CD1c-positive myeloid dendritic cell (primary cell): ENCODE measurements at regions not wholly inside any gene's neighbourhood (a gene's known extent, or its start where the extent isn't known, plus 50 kb on each side); places are given as distances from the start of the nearest gene placed in this dataset.
A peak's percentile ranks its signal among the peaks of the same experiment; 100 is the strongest.

Source experiments
- DNase-seq: peaks from one replicate; pipeline ENCODE4 v3.0.0-alpha.2; 2016; ENCODE audit errors: extremely low spot score

DNA sequence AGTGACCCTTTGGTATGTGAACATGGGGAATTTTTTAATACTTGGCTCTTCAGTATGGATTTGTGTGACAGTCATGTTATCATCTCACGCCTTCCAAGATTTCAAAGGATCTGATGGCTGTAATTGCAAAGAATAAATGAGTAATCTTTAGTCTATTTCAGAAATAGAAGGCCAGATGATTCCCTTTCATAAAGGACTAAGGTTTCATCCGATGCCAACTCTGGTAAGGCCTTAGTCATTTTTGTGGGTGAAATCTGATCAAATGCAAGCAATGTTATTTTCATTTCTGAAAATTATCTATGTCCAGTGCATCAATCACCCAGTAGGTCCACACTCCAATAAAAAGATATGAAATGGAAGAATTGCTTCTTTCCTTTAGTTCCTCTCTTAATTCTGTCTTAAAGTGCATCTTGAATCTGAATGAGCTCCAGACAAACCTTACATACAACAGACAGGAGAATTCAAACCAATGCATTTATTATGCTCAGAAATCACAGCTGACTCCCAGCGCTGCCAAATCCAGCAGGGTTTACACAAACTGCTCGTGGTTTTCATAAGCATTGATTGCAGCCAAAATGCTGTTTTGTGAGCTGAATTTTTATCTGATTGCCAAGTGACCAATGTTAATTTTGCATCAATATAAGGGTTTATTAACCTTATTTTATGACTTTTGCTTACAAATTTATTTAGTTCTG is 565.2 kb upstream of the MARCKS start:
- DNase-seq: no peak

DNA sequence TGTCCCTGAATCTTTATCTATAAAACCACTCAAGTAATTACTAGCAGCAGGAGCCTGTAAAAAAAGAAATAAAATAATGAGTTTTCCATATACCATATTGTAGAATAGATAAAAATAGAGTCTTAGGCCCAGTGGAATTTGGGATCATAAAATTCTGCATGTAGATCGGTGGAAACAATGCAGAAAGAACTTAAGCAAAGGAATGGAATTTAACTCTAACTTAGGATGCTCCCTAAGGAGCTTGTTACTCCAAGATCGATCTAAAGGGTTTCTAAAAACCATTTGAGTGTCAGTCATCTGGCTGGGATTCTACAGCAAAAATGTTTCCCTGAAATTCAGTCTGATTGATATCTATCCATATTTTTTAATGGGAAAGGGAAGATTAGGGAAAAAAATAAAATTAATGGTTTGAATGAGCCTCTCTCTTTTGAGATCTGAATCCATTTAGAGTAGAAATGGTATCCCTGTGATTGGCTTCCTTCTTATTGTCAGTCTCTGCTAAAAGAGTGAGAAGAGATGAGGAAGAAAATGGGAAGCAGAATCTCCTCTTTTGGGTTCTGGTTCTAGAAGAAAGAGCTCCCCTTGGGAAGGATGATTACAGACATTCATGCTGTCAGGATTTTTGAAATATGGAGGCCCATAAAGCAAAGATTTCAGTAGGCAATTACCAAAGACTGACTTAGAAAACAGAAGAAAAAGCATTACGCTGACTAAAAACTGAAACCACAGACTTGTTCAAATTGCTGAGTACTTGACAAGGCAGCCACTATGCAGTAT is 564.3 kb upstream of the MARCKS start:
- no peak for DNase-seq

DNA sequence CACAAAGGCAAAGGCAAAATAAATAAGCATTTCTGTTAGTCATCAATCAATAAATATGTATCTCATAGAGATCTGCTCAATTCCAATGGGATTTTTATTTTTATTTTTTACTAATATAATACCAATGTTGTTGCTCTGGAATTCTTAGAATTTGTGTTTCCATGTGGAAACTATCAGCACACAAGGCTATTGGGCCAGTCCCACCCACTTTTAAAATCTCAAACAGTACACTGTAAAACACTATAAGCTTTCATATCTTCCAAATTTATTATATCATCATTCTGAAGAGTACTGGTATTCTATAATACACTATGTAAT is 563.8 kb upstream of the MARCKS start:
- no peak for DNase-seq

DNA sequence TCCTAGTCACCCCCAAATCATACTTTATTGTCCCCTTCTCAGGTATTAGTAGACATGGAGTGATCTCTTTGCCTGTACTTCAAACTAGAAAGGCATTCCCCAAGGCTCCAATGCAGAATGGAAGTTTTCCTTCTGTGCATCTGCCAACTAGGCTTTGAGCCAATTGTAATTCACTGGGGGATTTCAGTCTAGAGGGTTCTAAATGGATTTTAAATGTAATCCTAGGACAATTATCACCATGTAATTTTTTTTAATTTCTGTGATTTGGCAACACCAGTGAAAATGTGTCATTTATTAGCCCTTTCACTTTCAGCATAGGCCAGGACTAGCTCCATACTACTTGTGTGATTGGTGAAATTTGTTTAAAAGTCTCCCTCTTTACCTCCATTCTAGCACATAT is 557.6 kb upstream of the MARCKS start:
- no peak for DNase-seq

DNA sequence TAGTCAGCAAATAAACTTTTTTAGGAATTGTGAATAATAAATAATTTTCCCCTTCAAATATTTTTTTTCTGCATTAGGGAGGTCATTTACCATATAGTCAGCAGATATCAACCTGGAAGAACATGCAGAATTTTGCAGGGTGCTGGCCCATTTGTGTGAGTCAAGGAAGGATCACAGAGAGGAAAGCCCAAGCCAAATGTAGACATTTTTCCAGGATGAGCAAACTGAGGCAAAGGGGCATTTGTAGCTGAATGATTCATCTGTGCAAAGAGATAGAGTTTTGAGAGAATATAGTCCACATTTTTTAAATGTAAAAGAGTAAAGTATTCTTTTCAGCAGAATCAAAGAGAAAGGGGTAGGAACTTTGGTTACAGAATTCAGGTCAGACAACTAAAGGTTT is 555.5 kb upstream of the MARCKS start:
- DNase-seq: no peak

DNA sequence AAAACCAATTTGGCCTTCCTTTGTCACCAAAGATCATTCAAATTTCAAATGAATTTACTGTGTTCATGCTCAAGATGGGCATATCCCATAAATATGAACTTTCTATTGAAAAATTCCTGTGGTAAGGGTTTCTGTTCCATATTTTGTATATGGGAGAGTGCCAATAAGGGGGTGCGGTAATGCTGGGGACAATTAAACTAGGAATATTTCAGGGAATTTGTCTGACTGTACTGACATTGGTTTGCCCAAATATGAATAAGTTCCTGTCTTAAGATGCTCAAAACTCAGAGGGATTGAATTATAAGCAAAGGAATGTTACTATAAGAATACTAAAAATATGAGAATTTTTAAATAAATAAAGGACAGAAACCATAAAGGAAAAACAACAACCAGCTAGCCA is 553.0 kb upstream of the MARCKS start:
- no peak for DNase-seq

DNA sequence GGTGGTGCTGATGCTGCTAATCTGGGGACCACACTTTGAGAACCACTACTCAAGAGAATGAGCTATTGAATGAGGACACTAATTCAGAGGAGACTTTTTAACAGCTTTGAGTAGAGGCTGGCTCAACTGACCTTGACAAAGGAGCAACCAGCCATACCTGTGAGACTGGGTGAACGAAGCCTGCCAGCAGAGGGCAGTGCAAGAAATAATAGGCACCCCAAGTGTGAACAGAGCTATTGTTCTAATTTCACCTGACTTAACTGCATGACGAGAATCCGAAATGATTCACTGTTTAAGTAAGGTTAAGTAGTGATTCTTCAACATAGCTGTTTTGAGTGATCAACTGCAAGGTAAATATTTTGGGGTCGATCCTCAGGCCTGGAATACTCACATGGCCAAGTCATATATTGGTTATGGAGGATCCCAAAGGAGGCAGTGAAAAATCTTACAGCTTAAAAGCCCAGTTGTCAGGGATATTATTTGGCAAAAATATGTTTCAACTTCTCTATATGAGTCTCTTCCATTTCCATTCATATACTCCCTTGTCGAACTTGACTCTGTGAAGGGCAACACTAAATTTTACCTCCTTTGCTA is 550.5 kb upstream of the MARCKS start:
- peak; percentile 59 for DNase-seq

DNA sequence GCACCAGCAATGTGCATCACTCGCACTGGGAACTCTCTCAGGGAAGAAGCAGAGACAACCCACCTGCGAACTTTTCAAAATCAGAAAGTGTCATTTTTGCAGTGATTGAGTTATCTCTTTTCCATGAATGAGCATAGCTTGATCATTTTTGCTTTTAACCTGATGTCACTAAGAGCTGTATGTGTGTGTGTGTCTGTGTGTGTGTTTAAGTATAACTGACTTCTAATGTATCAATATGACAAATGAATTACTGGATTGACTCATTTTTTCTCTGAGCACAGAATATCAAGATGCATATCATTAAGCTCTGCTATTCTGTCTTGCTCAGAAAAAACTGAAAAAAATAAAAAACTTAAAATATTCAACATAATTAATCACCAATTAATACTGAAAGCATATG is 548.9 kb upstream of the MARCKS start:
- no peak for DNase-seq

DNA sequence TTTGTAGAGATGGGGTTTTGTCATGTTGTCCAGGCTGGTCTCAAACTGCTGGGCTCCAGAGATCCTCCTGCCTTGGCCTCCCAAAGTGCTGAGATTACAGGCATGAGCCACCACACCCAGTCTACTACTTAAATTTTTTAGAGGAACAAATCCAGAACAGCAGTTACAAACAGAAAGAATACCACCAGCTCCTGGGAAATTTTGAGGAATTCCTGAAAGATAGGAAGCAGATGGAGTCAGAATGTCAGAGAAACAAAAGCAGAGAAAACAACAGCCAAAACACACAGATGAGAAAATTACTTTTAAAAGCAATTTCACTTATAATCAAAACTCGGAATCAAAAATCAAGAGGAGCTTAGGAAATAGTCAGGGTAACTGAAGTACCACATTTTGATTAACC is 543.3 kb upstream of the MARCKS start:
- no peak for DNase-seq

DNA sequence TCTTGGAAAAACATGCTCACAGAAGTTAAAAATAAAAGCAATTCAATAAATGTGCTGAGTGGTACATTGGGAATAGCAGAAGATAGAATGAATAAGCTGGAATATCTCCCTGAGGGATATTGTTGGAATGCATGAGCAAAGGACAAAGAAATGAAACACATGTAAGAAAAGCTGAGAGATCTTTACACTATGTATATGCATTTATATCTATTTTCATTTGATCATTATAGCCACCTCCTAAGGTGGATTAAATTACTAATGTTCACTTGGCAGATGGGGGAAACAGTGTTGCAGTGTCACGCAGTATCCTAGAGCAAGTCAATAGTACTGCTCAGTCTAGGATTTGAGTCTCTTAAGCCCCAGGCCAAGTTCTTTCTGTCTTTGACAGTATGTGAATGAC is 542.0 kb upstream of the MARCKS start:
- DNase-seq: no peak

DNA sequence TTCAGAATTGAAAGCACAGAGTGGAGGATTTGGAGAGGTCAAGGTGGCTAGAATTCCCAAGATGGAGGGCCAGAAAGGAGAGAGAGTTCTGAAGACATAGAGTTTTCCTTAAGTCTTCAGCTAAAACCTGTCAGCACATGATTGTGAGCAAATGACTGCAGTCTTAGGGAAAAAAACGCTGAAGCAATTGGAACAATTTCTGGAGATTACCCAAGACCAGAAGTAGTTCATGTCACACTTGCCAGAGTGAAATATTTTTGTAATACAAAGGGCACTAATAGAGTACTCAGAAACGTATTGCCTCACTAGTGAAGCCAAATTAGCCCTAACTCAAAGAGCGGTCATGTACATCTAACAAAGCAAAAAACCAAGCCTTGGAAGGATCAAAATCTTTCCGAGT is 541.3 kb upstream of the MARCKS start:
- no peak for DNase-seq

DNA sequence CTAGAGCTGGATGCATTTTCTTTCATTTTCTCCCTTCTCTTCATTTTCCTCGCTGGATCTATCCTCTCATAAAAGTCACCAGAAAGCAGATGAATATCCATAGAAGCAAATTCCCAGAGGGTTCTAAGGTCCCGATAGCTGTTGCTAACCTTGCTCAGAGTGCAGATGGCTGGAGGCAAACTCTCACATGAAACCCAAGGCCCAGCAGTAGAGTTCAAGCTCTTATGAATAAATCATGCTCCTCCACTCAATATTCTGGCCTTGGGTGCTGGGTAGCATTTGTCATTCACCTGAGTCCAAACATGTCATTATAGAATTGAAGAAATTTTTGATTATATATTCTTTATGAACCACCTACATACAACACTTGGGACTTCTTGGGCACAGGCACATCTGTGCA is 539.7 kb upstream of the MARCKS start:
- no peak for DNase-seq

DNA sequence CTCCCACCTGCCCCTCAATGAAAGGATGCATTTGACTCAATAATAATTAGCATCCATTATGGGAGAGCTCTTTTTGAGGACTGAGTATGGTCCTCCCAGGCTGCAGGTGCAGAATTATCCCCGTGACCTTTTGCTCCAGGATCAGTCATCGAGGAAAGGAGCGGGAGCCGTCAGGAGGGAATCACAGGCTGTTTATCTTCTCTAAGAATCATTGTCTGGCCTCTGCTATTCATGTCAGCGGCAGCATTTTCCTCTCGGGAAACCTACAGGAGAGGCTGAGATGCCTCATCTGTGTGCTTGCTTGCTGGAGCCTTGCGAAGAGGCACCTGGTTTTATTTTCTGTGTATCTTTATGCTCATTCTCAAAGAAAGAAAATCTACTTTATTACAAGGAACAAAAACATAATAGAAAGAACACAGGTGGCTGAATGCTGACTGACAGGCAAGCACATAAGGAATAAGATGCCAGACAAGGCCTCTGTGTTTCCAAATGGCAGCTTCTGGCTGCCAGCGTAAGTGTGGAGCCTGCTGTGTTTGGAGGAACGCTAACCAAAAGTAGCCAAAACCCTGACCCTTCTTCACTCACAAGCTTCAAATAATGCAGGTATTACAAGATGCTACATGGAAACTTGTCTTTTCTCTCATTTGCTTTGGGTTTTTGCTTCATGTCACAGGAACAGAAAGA is 539.1 kb upstream of the MARCKS start:
- no peak for DNase-seq

DNA sequence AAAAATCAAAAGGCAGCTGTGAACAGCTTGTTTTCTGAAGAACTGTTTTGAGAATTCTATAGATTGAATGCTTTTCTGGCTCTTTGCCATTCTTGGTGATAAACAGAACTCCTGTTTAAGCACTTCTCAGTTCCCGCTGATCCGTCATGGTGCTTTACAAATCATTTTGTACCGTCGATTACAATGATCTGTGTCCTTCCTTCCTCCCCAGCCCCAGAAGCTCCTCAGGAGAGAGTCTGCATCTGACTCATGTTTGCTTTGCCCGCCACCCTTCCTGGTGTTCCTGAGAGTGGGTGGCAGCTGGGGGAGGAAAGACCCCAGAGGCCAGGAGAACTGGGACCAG is 538.6 kb upstream of the MARCKS start:
- no peak for DNase-seq

DNA sequence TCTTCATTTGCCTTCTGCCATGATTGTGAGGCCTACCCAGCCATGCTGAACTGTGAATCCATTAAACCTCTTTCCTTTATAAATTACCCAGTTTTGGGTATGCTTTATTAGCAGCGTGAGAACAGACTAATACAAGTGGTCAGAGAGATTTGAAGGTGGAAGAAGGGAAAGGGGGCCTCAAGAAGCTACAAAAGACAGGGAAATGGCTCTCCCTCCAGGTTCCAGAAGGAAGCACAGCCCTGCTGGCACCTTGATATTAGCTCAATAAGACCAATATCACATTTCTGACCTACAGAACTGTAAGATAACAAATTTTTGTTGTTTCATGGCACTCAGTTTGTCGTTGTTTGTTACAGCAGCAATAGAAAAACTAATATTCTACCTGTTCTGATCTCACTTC is 536.5 kb upstream of the MARCKS start:
- no peak for DNase-seq

DNA sequence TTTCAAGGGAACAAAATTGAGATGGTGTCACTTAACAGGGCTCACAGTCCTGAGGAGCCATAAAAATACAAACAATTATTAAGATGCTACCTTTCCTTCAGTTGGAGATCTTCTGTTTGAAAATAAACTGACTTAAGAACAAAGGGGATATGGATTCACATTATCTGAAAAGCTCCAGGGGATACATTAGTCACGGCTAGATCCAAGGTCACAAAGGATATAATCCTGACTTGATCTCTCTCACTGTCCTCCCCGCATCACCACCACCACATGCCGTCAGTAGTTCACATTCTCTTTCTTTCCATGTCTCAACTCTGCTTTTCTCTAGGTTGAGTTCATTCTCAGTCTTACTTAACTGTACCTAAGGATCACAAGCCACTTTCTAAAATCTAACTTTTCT is 530.4 kb upstream of the MARCKS start:
- DNase-seq: no peak

DNA sequence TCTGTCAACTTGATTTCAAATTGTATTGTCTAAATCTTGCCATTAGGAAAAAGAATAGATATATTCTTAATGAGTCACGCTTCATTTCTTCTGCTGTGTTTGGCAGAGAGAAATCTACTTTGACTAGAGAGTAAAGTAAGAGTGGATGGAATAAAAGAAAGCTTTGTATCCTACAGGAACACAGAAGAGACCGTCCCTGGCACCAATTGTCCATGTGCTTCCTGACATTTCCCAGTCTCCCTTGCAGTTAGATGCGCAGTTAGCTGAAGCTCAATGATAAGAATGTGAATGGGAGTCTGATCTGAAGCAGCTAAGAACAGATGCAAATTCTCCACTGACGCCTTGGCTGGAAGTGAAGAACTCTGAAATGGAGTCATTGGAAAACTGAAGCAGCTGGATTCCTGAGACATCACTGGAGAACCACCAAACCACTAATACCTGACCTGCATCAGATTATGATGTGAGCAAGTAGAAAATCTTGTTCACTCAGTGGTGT is 528.2 kb upstream of the MARCKS start:
- DNase-seq: no peak

DNA sequence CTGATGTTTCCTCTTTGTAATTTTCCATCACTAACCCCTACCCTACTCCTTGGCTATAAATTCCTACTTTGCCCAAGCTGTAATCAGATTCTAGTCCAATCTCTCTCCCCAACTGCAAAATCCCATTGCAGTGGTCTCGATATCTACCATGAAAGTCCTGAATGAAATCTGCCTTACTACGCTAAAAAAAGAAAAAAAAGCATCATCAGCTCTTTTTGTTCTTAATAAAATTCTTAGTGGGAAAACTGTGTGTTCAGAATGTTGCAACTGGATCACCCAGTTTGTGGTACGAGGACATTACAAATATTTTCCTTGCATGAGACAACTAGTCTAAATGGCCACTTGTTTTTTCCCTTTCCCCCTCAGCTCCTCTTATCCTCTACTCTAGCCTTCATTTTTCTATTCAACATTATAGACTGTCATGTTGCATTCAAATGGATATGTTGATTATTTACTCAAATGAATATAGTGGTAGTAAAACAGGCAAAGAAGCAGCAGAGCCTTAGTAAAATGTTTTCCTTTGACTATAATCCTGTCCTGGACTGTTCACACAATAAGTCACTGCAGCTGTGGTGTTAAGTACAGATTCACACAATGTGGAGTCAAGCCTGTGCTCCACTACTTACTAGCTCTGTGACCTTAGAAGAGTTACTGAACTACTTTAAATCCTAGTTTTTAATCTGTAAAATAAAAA is 527.1 kb upstream of the MARCKS start:
- no peak for DNase-seq

DNA sequence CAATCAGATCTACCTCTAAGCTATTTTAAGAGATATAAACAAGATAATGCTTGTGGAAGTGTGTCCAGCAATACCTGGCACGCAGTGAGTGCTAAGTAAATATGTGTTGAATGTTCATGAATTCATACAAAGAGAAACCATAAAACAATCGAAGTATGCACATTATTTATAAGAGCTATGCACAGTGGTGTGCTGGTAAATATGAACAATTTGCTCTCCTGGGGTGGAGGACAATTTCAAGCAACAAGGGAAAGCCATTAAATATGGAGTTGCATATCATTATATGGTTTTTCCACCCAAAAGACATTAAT is 526.6 kb upstream of the MARCKS start:
- no peak for DNase-seq

DNA sequence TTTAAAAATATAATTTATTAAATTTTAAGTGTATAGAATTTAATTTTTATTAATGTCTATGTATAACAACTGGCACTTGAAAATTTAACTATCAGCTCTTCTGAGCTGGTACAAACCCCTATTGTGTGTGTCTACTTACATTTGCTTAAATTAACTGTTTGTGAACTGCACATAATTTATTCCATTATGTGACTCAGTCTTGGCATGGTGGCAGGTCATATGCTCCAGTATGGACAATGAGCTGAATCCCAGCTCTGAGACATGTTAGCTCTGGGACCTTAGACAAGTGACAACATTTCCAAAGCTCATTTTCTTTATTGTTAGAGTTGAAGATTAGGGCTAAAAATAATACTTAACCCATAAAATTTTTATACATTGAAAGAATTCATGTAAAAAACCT is 526.1 kb upstream of the MARCKS start:
- DNase-seq: no peak

DNA sequence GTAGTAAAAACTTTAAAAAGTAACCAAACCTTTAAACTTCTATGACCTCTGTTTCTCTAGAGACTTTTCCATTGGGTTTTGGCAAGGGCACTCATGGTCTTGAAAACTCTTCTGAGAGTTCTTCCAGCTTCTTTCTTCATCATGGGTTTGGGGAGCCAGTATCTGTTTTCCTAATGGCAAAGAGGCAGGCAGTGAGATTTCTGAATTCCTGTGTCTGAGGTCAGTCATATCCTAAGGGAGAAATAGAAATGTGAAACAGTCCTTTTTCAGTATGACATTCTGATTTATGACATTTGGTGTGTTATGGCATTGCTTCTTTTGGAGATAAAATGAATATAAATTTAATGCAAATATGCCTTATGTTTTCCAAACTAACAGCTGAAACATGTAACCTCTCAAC is 518.5 kb upstream of the MARCKS start:
- DNase-seq: no peak

DNA sequence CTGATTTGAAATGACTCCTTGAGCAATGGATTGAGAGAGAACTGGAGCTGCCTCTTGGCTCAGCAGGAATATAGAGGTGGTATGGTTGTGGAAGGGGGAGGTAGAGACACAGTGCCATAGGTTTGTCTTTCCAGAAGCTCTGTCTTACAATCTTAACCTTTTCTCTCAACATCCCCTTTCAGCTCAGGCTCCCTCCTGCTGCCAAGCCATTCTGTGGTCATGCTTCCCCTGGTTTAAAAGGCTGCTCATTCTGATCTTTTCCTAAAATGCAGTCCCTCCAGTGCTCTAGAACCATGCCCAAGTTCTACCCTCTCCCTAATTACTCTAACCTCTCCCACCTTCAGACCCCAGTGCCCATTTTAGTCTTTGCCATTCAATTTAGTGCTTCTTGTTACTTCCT is 517.9 kb upstream of the MARCKS start:
- DNase-seq: no peak
